ENCODE measurements at regions not wholly inside any gene's neighbourhood (a gene's known extent, or its start where the extent isn't known, plus 50 kb on each side); places are given as distances from the start of the nearest gene placed in this dataset.

DNA sequence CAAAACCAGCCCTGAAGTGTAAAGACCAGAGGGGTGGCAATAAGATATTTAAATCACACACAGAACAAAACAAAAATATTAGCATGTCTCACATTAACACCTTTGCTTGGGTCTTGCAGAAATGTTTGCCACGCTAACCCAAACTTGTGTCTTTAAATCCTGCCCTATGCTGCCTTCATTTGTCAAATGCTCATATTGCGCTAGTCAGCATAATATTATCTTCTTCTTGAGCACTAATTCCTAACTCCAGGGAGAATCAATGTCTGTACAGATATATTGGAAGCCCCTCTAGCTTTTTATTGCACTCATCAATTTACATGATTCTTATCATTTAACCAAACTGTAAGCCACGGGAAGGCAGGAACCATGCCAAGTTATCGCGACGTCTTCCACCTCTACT is 614.8 kb upstream of the SOX9 start:
- TF ChIP-seq, protein P1, sequence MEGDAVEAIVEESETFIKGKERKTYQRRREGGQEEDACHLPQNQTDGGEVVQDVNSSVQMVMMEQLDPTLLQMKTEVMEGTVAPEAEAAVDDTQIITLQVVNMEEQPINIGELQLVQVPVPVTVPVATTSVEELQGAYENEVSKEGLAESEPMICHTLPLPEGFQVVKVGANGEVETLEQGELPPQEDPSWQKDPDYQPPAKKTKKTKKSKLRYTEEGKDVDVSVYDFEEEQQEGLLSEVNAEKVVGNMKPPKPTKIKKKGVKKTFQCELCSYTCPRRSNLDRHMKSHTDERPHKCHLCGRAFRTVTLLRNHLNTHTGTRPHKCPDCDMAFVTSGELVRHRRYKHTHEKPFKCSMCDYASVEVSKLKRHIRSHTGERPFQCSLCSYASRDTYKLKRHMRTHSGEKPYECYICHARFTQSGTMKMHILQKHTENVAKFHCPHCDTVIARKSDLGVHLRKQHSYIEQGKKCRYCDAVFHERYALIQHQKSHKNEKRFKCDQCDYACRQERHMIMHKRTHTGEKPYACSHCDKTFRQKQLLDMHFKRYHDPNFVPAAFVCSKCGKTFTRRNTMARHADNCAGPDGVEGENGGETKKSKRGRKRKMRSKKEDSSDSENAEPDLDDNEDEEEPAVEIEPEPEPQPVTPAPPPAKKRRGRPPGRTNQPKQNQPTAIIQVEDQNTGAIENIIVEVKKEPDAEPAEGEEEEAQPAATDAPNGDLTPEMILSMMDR (conservative IDR thresholded peaks at IDR 0.05; ENCODE audit: low read depth, low read length): no peak
- TF ChIP-seq EZH2 (IDR thresholded peaks at IDR 0.05; ENCODE audit: low read length, unreplicated experiment): no peak
